ENCODE measurements at regions not wholly inside any gene's neighbourhood (a gene's known extent, or its start where the extent isn't known, plus 50 kb on each side); places are given as distances from the start of the nearest gene placed in this dataset.

GRCh38 chr6:145025488-145025887 lies 709.8 kb downstream of the EPM2A start (continued):
- TF ChIP-seq ATF3 (CRISPR knock-in tag; IDR thresholded peaks at IDR 0.05) = no peak
- TF ChIP-seq ZNF20 (CRISPR knock-in tag; IDR thresholded peaks at IDR 0.05) = no peak
- no peak for TF ChIP-seq TIGD3 (CRISPR knock-in tag; IDR thresholded peaks at IDR 0.05; ENCODE audit: borderline replicate concordance)
- no peak for TF ChIP-seq ZNF296 (CRISPR knock-in tag; conservative IDR thresholded peaks at IDR 0.05)
- TF ChIP-seq THAP7 (CRISPR knock-in tag; IDR thresholded peaks at IDR 0.05) = no peak
- TF ChIP-seq MIXL1 (CRISPR knock-in tag; IDR thresholded peaks at IDR 0.05) = peak; percentile 85; the same call in 1 of the 2 replicates
- TF ChIP-seq SP140L (CRISPR knock-in tag; IDR thresholded peaks at IDR 0.05; ENCODE audit: borderline replicate concordance) = no peak
- no peak for TF ChIP-seq FOXM1 (CRISPR knock-in tag; IDR thresholded peaks at IDR 0.05)
- no peak for TF ChIP-seq MAFG (CRISPR knock-in tag; IDR thresholded peaks at IDR 0.05)
- no peak for TF ChIP-seq ZNF430 (CRISPR knock-in tag; IDR thresholded peaks at IDR 0.05)
- TF ChIP-seq RCOR2 (CRISPR knock-in tag; IDR thresholded peaks at IDR 0.05) = 0 out of 2 replicates have a peak, but pooled peaks have one; percentile 70
- no peak for TF ChIP-seq SKI (IDR thresholded peaks at IDR 0.05; ENCODE audit: partially characterized antibody)
- no peak for TF ChIP-seq ZFP37 (CRISPR knock-in tag; IDR thresholded peaks at IDR 0.05; ENCODE audit: borderline replicate concordance)
- TF ChIP-seq ZNF260 (CRISPR knock-in tag; IDR thresholded peaks at IDR 0.05; ENCODE audit: borderline replicate concordance, low read depth) = no peak
- no peak for TF ChIP-seq ZNF605 (CRISPR knock-in tag; IDR thresholded peaks at IDR 0.05)
- no peak for TF ChIP-seq ZNF775 (CRISPR knock-in tag; IDR thresholded peaks at IDR 0.05; ENCODE audit: borderline replicate concordance)
- no peak for TF ChIP-seq CENPT (CRISPR knock-in tag; IDR thresholded peaks at IDR 0.05; ENCODE audit: low read depth)
- TF ChIP-seq RFXAP (CRISPR knock-in tag; IDR thresholded peaks at IDR 0.05; ENCODE audit: borderline replicate concordance) = no peak
- 0 out of 2 replicates have a peak, but pooled peaks have one; percentile 50 for TF ChIP-seq DPF2 (CRISPR knock-in tag; IDR thresholded peaks at IDR 0.05; ENCODE audit: borderline replicate concordance, low read depth)
- no peak for TF ChIP-seq KIAA2018 (CRISPR knock-in tag; IDR thresholded peaks at IDR 0.05; ENCODE audit: borderline replicate concordance)

Measured in HepG2 (cell line).